Muscle of back (tissue), 3 donors: ENCODE measurements at regions not wholly inside any gene's neighbourhood (a gene's known extent, or its start where the extent isn't known, plus 50 kb on each side); places are given as distances from the start of the nearest gene placed in this dataset.

Source experiments
- DNase-seq, 3 donors: peaks; one replicate each; pipeline versions ENCODE4 v3.0.0 to v3.0.0-alpha.2; 2013

GRCh38 chr3:77859156-77859555 lies 819.3 kb downstream of the ROBO2 start:
- no peak for DNase-seq

- DNase-seq: no peak
Observed at GRCh38 chr3:77868725-77869124, 828.8 kb downstream of the ROBO2 start.

- DNase-seq: no peak
Observed at GRCh38 chr3:77869423-77869822, 829.5 kb downstream of the ROBO2 start.

GRCh38 chr3:77871436-77871835 lies 831.5 kb downstream of the ROBO2 start:
- no peak for DNase-seq

GRCh38 chr3:77873598-77873997 lies 833.7 kb downstream of the ROBO2 start:
- DNase-seq: peak in 2 of 3 donors; percentile 23 to 65

- DNase-seq: no peak
Observed at GRCh38 chr3:77885381-77885780, 845.5 kb downstream of the ROBO2 start.

- no peak for DNase-seq
Observed at GRCh38 chr3:77887611-77888010, 847.7 kb downstream of the ROBO2 start.

GRCh38 chr3:77889616-77890015 lies 849.7 kb downstream of the ROBO2 start:
- no peak for DNase-seq

- no peak for DNase-seq
Observed at GRCh38 chr3:77898621-77899020, 858.7 kb downstream of the ROBO2 start.

- DNase-seq: no peak
Observed at GRCh38 chr3:77902675-77903074, 862.8 kb downstream of the ROBO2 start.

GRCh38 chr3:77906102-77906709 lies 866.3 kb downstream of the ROBO2 start:
- no peak for DNase-seq

GRCh38 chr3:77913524-77914174 lies 873.8 kb downstream of the ROBO2 start:
- DNase-seq: no peak

GRCh38 chr3:77915336-77915735 lies 875.4 kb downstream of the ROBO2 start:
- no peak for DNase-seq

- DNase-seq: no peak
Observed at GRCh38 chr3:77917225-77917624, 877.3 kb downstream of the ROBO2 start.

- DNase-seq: no peak
Observed at GRCh38 chr3:77919244-77919643, 879.3 kb downstream of the ROBO2 start.

- peak; percentile 22 to 59 (median 40) for DNase-seq
Observed at GRCh38 chr3:77931255-77932009, 891.5 kb downstream of the ROBO2 start.

- no peak for DNase-seq
Observed at GRCh38 chr3:77932926-77933325, 893.0 kb downstream of the ROBO2 start.

- no peak for DNase-seq
Observed at GRCh38 chr3:77933926-77934325, 894.0 kb downstream of the ROBO2 start.

- no peak for DNase-seq
Observed at GRCh38 chr3:77935418-77935817, 895.5 kb downstream of the ROBO2 start.

- DNase-seq: no peak
Observed at GRCh38 chr3:77939726-77940125, 899.8 kb downstream of the ROBO2 start.

GRCh38 chr3:77943598-77943997 lies 903.7 kb downstream of the ROBO2 start:
- no peak for DNase-seq

- DNase-seq: no peak
Observed at GRCh38 chr3:77945320-77945719, 905.4 kb downstream of the ROBO2 start.

GRCh38 chr3:77947671-77948070 lies 907.8 kb downstream of the ROBO2 start:
- DNase-seq: no peak
